ENCODE measurements at regions not wholly inside any gene's neighbourhood (a gene's known extent, or its start where the extent isn't known, plus 50 kb on each side); places are given as distances from the start of the nearest gene placed in this dataset.

- no peak for DNase-seq
Observed at GRCh38 chr21:41048623-41049022, 119.3 kb upstream of the BACE2 start.

- DNase-seq: no peak
Observed at GRCh38 chr21:41052820-41053555, 115.0 kb upstream of the BACE2 start.

- DNase-seq: no peak
Observed at GRCh38 chr21:41054018-41054578, 113.9 kb upstream of the BACE2 start.

GRCh38 chr21:41055266-41055665, 112.7 kb upstream of the BACE2 start:
- no peak for DNase-seq

- DNase-seq: no peak
Observed at GRCh38 chr21:41059871-41060270, 108.1 kb upstream of the BACE2 start.

GRCh38 chr21:41061701-41062100, 106.3 kb upstream of the BACE2 start:
- no peak for DNase-seq

- DNase-seq: no peak
Observed at GRCh38 chr21:41064334-41064791, 103.6 kb upstream of the BACE2 start.

- no peak for DNase-seq
Observed at GRCh38 chr21:41064951-41065350, 103.0 kb upstream of the BACE2 start.

GRCh38 chr21:41065539-41065938, 102.4 kb upstream of the BACE2 start:
- DNase-seq: no peak

GRCh38 chr21:41066086-41066938, 101.6 kb upstream of the BACE2 start:
- no peak for DNase-seq

- DNase-seq: peak; percentile 13
Observed at GRCh38 chr21:41067709-41068108, 100.3 kb upstream of the BACE2 start.

GRCh38 chr21:41068496-41068895, 99.5 kb upstream of the BACE2 start:
- DNase-seq: peak; percentile 46

- peak; percentile 91 for DNase-seq
Observed at GRCh38 chr21:41068967-41069642, 98.9 kb upstream of the BACE2 start.

GRCh38 chr21:41070284-41070683, 97.7 kb upstream of the BACE2 start:
- DNase-seq: no peak

- DNase-seq: no peak
Observed at GRCh38 chr21:41071258-41072171, 96.4 kb upstream of the BACE2 start.

GRCh38 chr21:41073558-41073957, 94.4 kb upstream of the BACE2 start:
- no peak for DNase-seq

GRCh38 chr21:41074396-41075184, 93.4 kb upstream of the BACE2 start:
- no peak for DNase-seq

- no peak for DNase-seq
Observed at GRCh38 chr21:41075656-41076055, 92.3 kb upstream of the BACE2 start.

- DNase-seq: no peak
Observed at GRCh38 chr21:41076064-41076463, 91.9 kb upstream of the BACE2 start.

GRCh38 chr21:41079159-41079558, 88.8 kb upstream of the BACE2 start:
- DNase-seq: no peak

GRCh38 chr21:41080485-41081121, 87.4 kb upstream of the BACE2 start:
- DNase-seq: no peak
